ENCODE measurements at regions not wholly inside any gene's neighbourhood (a gene's known extent, or its start where the extent isn't known, plus 50 kb on each side); places are given as distances from the start of the nearest gene placed in this dataset.

GRCh38 chr12:107543416-107543815, 142.2 kb upstream of the PWP1 start:
- no peak for DNase-seq
- intact Hi-C loops (cut with DNase I): no loop called here

GRCh38 chr12:107543841-107544240, 141.8 kb upstream of the PWP1 start:
- DNase-seq: no peak
- intact Hi-C loops (cut with DNase I): no loop called here

DNA sequence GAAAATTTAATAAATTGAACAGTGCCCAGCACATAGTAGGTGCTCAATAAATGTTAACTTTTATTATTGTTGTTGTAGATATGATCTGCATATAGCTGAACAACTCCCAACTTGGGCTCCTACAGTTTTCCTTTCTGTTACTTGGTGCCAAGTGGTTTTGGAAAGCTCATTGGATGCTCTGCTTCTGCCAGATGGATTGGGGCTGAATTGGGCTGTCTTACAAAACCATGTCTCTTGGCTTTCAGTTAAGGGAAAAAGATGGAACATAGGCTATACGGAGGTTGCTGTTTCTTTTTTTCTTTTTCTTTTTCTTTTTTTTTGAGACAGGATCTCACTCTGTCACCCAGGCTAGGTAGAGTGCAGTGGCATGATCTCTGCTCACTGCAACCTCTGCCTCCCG, 140.7 kb upstream of the PWP1 start:
- intact Hi-C loops (cut with DNase I): no loop called here
- peak in 1 of 42 donors; percentile 18 for DNase-seq

GRCh38 chr12:107545737-107546353, 139.8 kb upstream of the PWP1 start:
- intact Hi-C loops (cut with DNase I): no loop called here
- no peak for DNase-seq

- DNase-seq: no peak
- intact Hi-C loops (cut with DNase I): no loop called here
Measured at GRCh38 chr12:107547389-107547788, 138.2 kb upstream of the PWP1 start.

DNA sequence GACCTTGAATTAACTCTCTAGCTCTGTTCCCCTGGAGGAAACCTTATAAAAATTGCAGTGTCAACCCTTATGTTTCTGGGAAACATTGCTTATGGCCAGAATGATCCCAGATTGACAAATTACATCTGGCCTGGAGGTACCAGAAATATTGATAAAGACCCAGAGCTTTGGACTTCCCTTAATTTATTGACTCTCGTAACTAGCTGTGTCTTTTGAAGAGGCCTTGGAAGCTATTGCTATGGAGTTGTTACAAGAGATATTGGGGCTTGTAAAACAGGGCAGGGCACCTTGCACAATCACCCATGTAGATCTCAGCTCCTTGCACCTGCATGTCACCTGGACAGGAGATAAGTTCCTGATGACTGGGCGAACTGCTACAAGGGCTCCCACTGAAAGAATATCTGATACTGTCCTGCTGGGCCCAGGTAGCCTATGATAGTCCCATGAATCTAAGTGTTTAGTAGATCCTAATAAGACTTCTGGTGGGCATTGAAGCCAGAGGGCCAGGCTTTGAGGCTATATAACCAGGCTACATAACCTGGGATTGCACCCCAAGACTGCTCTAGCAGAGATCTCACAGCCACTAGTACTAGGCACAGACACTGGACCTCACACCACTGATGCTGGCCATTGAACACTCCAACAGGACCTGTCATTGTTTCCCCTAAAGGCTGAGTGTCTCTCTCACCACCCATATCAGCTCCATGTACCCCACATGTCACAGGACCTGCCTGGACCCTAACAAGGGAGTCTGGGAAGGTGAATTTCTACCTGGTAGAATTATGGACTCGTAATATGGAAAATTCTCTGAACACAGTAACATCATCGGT, 135.7 kb upstream of the PWP1 start:
- no peak for DNase-seq
- intact Hi-C loops (cut with DNase I): no loop called here

- intact Hi-C loops (cut with DNase I): no loop called here
- no peak for DNase-seq
Measured at GRCh38 chr12:107551434-107551833, 134.2 kb upstream of the PWP1 start.

DNA sequence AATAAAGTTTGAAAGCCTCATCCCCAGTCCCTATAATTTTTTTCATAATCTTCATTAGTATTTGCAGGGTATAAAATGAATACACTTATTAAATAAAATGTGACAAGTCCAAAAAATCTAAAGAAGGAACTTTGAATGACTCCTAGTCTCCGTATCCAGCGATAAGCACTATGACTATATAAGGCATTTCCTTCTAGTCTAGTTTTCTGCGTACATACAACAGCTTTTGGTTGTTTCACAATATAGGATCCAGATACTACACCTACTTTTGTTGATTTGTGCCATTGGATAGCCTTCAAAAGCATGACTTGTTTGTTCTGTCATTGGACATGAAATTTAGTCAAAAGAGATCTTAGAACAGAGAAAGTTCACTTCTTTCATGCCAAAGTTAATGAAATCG, 133.3 kb upstream of the PWP1 start:
- no peak for DNase-seq
- intact Hi-C loops (cut with DNase I): no loop called here

DNA sequence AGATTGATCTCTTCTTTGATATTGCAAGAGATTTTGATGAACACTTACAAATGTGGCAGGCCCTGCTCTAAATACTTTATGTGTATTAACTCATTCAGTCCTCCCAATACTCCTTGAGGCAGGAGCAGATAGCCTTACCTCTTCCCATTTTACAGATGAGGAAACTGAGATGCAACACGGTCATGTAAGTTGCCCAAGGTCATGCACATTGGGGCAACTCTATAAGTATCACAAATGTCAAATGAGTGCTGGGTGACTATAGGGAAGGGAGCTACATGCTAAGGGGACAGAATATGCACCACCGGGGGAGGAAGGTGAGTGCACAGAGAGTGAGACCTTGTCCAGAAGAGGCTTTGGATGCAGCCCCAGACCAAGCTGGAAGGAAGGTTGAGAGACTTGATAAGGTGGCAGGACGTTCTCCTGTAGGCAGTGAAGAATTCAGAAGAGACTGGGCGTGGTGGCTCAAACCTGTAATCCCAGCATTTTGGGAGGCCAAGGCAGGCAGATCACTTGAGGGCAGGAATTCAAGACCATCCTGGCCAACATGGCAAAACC, 132.3 kb upstream of the PWP1 start:
- intact Hi-C loops (cut with DNase I): no loop called here
- DNase-seq: no peak

DNA sequence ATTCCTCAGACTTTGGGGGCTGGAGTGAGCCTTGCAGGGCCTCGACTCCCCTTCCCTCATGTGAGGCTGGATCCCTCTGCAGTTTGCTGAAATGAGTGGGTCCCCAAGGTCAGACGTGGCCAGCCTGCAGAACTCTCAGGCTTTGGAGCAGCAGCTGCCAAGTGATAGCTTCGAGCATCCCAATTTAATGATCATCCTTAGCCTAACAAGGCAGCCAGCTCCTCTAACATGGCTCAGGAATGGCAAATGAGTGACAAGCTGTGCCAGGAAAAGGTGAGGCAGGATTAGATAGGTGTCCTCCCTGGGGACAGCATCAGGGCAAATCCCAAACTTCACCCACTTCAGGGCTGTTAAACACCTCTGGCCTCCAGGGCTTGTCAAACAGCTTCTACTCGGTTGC, 130.7 kb upstream of the PWP1 start:
- DNase-seq: peak in 1 of 42 donors; percentile 12
- intact Hi-C loops (cut with DNase I): no loop called here

DNA sequence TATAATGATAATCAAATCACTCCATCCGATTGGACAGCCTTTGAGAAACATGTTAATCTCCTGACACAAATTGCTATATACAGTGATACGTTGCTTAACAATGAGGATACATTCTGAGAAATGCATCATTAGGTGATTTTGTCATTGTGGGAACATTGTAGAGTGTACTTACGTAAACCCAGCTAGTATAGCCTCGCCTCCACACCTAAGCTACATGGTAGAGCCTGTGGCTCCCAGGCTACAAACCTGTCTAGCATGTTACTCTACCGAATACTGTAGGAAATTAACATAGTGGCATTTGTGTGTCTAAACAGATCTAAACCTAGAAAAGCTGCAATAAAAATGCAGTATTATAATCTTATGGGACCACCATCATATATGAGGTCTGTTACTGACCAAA, 128.6 kb upstream of the PWP1 start:
- DNase-seq: peak in 1 of 42 donors; percentile 1
- intact Hi-C loops (cut with DNase I): no loop called here

GRCh38 chr12:107557589-107558100, 128.0 kb upstream of the PWP1 start:
- intact Hi-C loops (cut with DNase I): no loop called here
- DNase-seq: no peak

GRCh38 chr12:107558141-107558815, 127.3 kb upstream of the PWP1 start:
- intact Hi-C loops (cut with DNase I): no loop called here
- DNase-seq: no peak

- no peak for DNase-seq
- intact Hi-C loops (cut with DNase I): no loop called here
Measured at GRCh38 chr12:107558816-107559382, 126.7 kb upstream of the PWP1 start.

- intact Hi-C loops (cut with DNase I): no loop called here
- DNase-seq: no peak
Measured at GRCh38 chr12:107560165-107560898, 125.3 kb upstream of the PWP1 start.

GRCh38 chr12:107560899-107561285, 124.7 kb upstream of the PWP1 start:
- no peak for DNase-seq
- intact Hi-C loops (cut with DNase I): no loop called here

DNA sequence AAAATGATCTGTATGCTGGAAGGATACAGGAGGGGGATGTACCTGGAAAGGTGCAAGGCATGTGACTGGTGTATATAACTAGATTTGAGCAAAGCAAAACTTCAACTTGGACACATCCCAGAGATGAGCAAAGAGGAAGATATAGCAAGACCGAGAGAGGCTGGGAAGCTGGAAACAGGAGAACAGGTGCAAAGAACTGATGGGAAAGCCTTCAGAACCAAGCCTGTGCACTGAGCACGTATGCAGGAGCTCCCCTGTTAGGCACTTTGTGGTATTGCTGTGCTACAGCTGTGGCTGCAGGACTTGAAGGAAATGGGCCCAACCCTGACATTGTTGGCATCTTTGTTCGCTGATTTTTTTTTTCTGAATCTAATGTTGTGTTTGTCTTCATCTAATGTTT, 120.7 kb upstream of the PWP1 start:
- intact Hi-C loops (cut with DNase I): no loop called here
- DNase-seq: peak in 6 of 42 donors; percentile 2 to 51 (median 16)

- no peak for DNase-seq
- intact Hi-C loops (cut with DNase I): no loop called here
Measured at GRCh38 chr12:107565551-107565950, 120.0 kb upstream of the PWP1 start.
